Skin epidermis (tissue), 12 donors: ENCODE measurements at regions not wholly inside any gene's neighbourhood (a gene's known extent, or its start where the extent isn't known, plus 50 kb on each side); places are given as distances from the start of the nearest gene placed in this dataset.
"Not testable (repeated sequence)": the region's sequence is repeated elsewhere in the genome, so short reads cannot be mapped to it uniquely, and the experiment has no call there.

ENCODE experiments used
- H3K27ac ChIP-seq, 21 experiments: fragments of 200-600 bp; sonication (generic) in 11 of 21; one replicate each; pipeline ENCODE4 v1.5.0; 2020; ENCODE audit warnings: mild to moderate bottlenecking in 3 of 21, inconsistent platforms in 2 of 21, moderate library complexity in 2 of 21
- H3K4me3 ChIP-seq, 7 experiments: fragments of 200-600 bp; sonication (generic) in 2 of 7; one replicate each; pipeline ENCODE4 v1.5.0; 2020; ENCODE audit warnings: inconsistent platforms in 2 of 7, mild to moderate bottlenecking in 2 of 7, moderate library complexity in 1 of 7

DNA sequence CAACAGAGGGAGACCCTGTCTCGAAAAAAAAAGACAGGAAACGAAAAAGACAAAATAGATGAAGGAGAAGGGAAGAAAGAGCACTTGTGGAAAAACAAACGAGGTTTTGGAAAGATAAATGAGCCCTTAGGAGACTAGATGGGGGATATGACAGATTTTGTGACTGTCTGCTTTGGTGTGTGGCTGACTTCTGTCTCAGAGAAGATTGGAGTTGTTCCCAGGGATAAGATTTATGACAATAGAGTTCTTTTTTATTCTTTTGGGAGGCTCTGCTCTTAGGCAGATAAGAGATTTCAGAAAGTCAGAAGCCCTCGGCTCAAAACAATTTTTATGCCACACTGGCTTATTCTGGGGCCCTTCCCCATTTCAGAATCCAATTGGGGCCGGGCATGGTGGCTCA is 73.9 kb upstream of the ATF7IP2 start:
- Histone ChIP-seq H3K27ac (no peak overlapping the region), H3K4me3 (no peak overlapping the region)

DNA sequence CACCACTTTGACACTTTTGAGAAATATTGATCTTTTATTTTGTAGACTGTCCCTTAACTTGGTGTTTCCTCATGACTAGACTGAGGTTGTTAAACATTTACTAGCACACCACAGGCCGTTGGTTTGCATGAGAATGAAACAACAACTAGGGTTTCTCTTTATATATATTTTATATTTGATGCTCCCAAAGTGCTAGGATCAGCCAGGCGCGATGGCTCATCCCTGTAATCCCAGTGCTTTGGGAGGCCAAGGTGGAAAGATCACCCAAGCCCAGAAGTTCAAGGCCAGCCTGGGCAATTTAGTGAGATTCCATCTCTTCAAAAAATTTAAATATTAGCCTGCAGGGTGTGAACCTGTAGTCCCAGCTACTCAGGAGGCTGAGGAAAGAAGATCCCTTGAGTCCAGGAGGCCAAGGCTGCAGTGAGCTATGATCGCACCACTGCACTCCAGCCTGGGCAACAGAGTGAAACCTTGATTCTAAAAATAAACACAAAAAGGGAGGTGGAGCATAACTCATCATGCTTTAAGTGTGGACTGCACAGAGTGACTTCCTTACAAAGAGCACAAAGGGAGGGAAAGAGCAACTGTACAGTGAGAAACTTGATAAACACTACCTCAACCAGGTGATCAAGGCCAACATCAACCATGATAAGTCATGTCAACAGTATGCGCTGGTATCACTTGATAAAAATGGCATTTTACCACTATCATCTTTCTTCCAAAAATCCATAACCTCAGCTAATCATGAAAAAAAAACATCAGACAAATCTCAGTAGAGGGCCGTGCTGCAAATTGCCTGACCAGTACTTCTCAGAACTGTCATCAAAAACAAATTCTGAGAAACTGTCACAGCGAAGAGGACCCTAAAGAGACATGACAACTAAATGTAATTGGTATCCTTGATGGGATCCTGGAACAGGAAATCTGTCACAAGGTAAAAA is 72.8 kb upstream of the ATF7IP2 start:
- H3K4me3 ChIP-seq, result no peak overlapping the region
- no peak overlapping the region for H3K27ac ChIP-seq

DNA sequence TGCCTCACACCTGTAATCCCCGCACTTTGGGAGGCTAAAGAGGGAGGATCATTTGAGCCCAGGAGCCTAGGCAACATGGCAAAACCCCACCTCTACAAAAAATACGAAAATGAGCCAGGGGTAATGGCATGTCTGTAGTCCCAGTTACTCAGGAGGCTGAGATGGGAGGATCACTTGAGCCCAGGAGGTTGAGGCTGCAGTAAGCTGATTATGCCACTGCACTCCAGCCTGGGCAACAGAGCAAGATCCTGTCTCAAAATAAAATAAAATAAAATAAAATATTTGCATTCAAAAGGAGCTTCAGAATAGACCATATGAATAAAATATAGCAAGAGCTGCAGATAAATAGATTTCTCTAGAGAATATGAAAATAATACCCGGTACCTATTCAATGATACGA is 71.5 kb upstream of the ATF7IP2 start:
- no peak overlapping the region for H3K4me3 ChIP-seq
- no peak overlapping the region for H3K27ac ChIP-seq

DNA sequence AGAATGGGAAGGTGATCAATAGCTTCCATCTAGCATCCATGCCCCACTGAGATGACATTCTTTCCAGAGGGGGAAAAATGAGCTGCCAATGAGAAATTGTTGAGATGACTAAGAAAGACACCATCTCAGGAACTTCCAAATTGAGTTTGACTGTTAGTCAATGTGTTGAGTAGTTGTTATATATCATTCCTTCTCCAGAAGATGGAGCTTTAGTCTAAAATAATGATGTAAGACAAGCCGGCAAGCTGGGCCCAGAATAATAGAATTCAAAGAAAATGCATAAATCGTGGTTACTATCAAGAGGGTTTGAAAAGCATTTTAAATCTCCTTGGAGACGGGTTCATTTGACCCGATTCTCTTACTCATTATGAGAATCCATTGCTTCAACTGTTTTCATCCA is 71.0 kb upstream of the ATF7IP2 start:
- Histone ChIP-seq H3K4me3 (no peak overlapping the region), H3K27ac (no peak overlapping the region)

DNA sequence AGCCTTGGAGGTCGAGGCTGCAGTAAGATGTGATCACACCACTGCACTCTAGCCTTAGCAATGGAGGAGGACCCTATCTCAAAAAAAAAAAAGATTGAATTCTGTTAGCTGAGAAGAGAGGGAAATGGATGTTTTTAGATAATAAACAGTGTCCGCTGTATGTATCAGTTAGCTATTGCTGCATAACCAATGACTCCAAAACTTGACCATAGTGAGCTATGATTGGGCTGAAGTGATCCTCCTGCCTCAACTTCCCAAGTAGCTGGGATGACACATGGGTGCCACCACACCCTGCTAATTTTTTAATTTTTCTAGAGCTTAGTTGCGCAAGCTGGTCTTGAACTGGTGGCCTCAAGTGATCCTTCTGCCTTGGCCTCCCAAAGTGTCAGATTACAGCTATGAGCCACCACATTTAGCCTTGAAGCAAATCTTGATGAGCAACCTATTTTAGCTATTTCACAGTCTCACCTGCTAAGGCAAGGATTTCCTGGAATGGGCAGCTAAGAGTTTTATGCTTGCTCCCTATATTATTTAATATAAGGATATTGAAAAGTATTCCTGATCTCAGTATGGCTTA is 68.3 kb upstream of the ATF7IP2 start:
- Histone ChIP-seq H3K4me3 (no peak overlapping the region), H3K27ac (no peak overlapping the region)

DNA sequence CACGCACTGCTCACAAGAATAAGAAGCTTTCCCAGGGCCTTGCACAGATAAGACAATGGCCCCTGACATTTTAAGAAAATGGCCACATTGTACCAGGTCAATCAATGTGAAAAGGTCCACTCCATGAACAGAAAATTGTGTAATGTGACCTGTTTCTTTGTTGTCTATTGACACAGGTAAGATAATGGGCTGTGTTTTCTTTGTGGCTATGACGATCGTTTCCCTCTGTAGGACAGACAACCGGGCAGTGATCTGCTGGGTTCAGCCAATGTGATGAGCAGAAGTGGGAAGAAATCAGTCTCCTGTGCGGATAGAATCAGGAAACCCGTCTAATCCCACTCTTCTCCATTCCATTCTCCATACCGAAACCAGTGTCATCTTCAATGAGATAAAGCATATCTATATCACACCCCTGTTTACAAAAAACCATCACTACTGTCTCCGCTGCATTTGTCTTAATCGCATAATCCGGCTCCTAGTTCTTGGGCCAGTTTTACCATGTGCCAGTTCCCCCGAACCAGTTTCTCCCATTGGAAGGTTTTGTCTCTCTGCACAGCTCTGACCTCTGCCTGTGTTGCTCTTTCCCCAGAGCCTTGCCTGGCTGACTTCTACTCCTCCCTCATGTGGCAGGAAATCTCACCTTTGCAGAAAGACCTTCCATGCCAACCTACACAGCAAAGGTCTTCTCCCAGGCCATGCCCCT is 66.9 kb upstream of the ATF7IP2 start:
- Histone ChIP-seq H3K4me3 (no peak overlapping the region), H3K27ac (peak overlapping the region in 1 of 21 experiments; percentile 14)

DNA sequence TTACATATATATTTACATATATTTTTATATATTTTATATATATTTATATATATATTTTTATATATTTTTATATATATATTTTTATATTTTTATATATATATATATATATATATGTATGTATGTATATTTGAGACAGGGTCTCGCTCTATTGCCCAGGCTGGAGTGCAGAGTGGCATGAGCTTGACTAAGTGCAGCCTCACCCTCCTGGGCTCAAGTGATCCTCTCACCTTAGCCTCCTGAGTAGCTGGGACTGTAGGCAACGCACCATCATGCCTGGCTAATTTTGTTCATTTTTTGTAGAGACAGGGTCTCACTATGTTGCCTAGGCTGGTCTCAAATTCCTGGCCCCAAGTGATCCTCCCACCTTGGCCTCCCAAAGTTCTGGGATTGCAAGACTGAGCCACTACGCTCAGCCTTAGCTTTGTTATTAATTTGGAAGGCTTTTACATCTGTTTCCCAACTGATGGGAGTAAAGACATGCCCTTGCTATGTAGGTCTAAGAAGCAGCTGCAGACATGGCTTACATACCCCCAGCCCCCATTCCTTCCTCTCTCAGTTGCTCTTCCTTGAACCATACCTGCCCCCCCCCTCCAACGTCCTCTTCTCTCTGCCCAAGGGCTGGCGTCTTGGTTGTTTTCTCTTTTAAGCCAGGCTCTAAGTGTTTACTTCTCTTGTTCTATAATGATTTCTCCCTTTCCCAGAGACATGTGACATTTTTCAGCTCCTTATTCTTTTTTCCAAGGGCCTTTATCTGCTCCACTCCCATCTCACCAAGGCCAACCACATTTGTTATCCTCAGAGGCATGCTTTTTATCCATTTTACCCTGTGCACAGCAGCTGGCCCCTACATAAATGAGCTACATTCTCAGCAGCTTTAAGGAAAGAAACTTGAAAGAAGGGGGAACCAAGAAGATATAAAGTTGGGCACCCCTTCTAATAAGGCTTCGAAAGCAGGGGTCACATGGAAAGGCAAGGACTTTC is 64.2 kb upstream of the ATF7IP2 start:
- no peak overlapping the region for H3K27ac ChIP-seq
- no peak overlapping the region for H3K4me3 ChIP-seq

DNA sequence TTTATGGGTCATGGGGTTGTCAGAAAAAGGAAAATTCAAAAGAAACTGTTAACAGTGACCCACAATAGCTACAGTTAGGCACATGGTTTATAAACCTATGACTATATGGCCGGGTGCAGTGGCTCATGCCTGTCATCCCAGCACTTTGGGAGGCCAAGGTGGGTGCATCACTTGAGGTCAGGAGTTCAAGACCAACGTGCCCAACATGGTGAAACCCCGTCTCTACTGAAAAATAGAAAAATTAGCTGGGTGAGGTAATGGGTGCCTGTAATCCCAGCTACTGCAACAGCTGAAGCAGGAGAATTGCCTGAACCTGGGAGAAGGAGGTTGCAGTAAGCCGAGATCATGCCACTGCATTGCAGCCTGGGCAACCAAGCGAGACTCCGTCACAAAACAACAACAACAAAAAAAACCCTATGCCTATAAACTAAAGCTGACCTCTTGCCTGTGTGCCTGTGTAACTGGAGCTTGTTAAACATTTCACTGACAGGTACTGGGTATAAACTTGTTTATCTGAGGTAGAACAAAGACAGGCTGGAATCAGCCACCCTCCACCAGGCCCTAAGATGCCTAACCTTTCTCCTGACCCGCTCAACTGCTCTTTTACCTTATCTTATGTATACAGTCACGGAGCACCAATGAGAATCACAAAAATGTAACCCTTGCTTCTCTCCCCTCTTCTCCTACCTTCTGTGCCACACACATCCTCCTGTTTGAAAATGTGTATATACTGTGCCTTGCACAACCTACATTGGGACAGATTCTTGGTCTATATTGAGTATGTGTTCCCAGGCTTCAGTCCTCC is 62.9 kb upstream of the ATF7IP2 start:
- no peak overlapping the region for H3K4me3 ChIP-seq
- no peak overlapping the region for H3K27ac ChIP-seq

DNA sequence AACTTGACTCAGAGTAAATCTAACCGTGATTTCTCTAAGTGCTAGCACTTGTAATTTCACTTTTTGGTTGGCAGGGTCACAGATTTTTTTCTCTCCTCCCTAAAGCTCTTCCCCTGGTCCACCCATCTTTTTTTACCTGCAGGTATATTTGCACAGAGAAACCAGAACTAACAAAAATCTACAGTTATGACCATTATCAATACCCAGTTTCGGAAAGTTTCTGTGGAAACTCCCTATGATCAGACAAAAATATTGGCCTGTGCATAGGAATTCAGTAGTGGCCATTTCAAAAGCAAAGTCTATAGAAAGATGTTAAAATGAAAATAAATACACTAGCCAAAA is 62.4 kb upstream of the ATF7IP2 start:
- Histone ChIP-seq H3K4me3 (no peak overlapping the region), H3K27ac (no peak overlapping the region)

DNA sequence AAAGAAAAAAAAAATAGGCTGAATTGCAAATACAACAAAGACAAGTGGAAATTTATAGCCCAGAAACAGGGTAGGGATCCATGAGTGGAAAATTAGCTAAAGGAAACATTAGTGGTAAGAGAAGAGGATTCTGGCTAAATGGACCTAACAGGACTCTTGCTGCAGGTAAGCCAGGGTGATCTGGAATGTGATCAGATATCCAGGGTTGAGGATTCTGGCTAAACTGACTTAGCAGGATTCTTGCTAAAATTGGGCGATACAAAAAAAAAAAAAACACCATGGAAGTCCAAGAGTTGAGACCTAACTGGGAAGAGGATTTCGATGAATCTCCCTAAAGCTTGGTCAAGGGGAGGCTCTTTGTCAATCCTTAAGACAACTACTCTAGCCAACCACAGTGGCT is 61.7 kb upstream of the ATF7IP2 start:
- H3K27ac ChIP-seq, result no peak overlapping the region
- no peak overlapping the region for H3K4me3 ChIP-seq

DNA sequence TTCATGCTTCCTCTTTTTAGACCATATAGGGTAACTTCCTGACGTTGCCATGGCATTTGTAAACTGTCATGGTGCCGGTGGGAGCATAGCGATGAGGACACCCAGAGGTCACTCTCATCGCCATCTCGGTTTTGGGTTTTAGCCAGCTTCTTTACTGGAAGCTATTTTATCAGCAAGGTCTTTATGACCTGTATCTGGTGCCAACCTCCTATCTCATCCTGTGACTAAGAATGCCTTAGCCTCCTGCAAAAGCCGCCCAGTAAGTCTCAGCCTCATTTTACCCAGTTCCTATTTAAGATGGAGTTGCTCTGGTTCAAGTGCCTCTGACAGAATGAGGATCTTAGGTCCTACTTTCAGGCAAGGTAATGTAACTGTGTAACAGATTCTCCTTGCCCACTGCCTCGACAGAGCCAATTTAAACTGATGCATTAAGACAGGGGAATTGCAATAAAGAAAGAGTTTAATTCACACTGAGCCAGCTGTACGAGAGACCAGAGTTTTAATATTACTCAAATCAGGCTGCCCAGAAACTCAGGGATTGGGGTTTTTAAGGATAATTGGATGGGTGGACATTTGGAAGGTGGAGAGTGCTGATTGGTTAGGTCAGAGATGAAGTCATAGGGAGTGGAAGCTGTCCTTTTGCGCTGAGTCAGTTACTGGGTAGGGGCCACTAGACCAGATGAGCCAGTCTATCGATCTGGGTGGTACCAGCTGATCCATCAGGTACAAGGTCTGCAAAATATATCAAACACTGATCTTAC is 59.9 kb upstream of the ATF7IP2 start:
- H3K4me3 ChIP-seq, result no peak overlapping the region
- no peak overlapping the region for H3K27ac ChIP-seq

DNA sequence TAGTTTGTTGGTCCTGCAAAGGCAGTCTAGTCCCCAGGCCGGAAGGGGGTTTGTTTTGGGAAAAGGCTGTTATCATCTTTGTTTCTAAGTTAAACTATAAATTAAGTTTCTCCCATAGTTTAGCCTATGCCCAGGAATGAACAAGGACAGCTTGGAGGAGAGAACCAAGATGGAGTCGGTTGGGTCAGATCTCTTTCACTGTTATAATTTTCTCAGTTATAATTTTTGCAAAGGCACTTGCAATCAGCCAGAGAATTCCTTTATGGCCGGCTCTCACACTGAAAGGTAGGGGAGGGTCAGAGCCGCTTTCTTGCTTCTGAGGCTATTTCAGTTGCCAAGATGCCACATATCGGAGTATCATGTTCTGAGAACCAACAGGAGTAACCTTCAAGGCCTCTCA is 59.2 kb upstream of the ATF7IP2 start:
- Histone ChIP-seq H3K27ac (no peak overlapping the region), H3K4me3 (no peak overlapping the region)

DNA sequence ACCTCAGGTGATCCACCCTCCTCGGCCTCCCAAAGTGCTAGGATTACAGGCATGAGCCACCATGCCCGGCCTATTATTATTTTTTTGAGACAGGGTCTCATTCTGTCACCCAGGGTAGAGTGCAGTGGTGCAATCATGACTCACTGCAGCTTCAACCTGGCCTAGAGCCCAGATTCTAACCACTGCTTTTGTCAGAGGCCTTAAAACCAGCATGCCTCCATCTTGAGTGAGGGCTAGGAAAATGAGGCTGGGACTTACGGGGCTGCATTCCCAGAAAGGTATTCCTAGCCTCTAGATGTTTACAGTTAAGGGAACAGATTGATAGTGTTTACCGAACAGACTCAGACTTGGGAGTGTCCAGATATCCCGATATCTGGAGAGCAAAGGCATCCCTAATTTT is 57.6 kb upstream of the ATF7IP2 start:
- H3K4me3 ChIP-seq, result not testable (repeated sequence)

DNA sequence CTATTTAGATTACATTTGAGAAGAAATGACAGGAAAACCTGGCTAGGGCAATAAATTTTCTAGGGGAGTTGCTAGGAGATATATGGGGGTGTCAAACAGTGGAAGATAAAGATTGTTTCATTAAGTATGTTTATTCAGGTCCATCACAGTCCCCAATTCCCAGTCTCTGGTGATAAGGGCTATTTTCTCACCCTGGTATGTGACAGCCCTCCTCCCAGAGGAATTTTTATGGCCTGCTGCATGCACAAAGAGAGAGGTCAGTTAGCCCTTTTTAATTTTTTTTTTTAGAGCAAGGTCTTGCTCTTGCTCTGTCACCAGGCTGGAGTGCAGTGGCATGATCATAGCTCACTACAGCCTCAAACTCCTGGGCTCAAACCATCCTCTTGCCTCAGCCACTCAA is 53.6 kb upstream of the ATF7IP2 start:
- H3K27ac ChIP-seq, result peak overlapping the region in 1 of 21 experiments; percentile 23
- no peak overlapping the region for H3K4me3 ChIP-seq

More for the DNA sequence above, 57.6 kb upstream of the ATF7IP2 start:
- H3K27ac ChIP-seq, result not testable (repeated sequence)

DNA sequence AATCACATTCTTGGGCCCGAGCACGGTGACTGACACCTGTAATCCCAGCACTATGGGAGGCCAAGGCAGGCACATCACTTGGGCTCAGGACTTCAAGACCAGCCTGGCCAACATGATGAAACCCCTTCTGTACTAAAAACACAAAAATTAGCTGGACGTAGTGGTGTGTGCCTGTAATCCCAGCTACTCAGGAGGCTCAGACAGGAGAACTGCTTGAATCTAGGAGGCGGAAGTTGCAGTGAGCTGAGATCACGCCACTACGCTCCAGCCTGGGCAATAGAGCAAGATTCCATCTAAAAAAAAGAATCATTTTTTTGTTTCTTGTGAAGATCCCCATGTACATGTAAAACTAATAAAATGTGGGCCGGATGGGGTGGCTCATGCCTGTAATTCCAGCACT is 53.1 kb upstream of the ATF7IP2 start:
- peak overlapping the region in 2 of 21 experiments; percentile 55 to 69 for H3K27ac ChIP-seq
- no peak overlapping the region for H3K4me3 ChIP-seq

DNA sequence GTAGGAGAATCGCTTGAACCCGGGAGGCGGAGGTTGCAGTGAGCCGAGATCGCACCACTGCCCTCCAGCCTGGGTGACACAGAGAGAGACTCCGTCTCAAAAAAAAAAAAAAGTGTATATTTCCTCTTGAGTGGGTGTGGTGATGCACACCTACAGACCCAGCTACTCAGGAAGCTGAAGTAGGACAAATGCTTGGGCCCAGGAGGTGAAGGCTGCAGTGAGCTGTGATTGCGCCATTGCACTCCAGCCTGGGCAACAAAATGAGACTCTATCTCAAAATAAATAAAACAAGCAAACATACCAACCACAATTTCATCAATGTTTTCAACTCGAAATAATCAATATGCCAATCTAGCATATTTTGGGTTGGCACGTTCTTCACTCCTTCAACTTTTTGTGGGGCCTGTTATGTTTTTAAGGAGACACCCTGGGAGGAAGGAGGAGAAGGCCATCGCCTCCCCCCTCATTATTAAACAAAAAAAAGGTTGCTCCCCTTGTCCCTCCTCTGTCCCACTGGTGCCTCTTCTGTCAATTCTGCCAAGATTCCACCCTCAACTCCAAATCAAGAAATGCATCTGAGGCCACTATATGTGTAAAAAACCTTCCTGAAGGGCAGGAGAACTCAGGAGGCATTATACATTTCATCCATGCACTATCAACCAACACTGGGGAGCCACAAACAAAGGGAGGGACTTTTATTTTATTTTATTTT is 52.4 kb upstream of the ATF7IP2 start:
- Histone ChIP-seq H3K4me3 (no peak overlapping the region), H3K27ac (peak overlapping the region in 5 of 21 experiments; percentile 1 to 69 (median 10))

DNA sequence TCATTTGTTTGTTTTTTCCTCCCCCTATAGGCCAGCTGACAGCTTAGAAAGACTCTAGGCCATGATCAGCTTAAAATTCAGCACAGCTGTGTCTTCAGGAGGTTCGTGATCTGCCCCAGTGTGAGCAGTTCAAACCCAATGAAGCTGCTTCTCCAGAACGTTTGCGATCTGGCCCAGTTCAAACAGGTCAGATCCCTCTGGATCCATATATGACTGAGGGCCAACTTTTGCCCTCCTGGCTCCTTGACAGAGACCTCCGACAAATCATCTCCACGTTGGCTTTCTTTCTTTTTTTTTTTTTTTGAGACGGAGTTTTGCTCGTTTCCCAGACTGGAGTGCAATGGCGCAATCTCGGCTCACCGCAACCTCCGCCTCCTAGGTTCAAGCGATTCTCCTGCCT is 50.2 kb upstream of the ATF7IP2 start:
- H3K27ac ChIP-seq, result no peak overlapping the region
- no peak overlapping the region for H3K4me3 ChIP-seq
